ENCODE measurements at regions not wholly inside any gene's neighbourhood (a gene's known extent, or its start where the extent isn't known, plus 50 kb on each side); places are given as distances from the start of the nearest gene placed in this dataset.
A peak's percentile ranks its signal among the peaks of the same experiment; 100 is the strongest.

DNA sequence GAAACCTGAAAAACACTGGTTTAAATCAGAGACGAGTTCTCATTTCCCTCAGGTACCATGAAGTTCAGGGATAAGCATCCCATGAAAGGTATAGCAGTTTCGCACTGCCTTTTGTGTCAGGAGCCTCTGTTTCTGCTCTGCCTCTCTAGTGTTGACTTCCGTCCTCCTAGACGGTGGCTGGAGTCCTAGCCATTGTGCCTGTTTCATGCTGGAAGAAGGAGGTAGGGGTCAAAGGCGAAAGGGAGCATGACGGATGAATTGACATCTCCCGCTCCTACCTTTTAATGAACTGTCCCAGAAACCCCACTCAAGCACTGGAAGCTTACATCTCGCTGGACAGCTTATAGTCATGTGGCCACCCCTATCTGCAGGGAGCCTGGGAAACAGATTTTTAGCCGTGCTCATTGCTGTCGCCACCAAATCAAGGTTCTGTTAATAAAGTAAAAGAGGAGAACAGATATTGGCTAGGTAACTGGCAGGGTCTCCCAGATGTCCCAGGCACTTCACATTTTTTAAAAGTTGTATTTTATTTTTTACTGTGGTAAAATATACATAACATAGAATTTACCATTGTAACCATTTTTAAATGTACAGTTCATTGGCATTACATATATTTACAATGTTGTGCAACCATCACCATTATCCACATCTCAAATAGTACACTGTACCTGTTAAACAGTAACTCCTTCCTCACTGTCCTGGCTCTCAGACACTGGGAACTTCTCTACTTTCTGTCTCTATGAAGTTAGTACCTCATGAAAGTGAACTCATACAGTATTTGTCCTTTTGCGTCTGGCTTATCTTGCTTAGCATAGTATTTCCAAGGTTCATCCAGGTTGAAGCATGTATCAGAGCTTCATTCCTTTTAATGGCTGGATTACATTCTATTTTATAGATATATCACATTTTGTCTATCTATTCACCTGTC is 55.0 kb upstream of the CTLA4 start:
- Histone ChIP-seq H3K27me3 (ENCODE audit: control insufficient read depth, insufficient read depth, low read length) (no peaks in the 10 kb centered on the region), H3K36me3 (ENCODE audit: control insufficient read depth, insufficient read depth, low read length) (no peaks in the 10 kb centered on the region), H3K27ac (ENCODE audit: low read depth, low read length) (no peak overlapping the region), H3K4me1 (ENCODE audit: control insufficient read depth, insufficient read depth, low read length) (no peaks in the 10 kb centered on the region), H3K4me3 (ENCODE audit: low read depth, low read length) (no peak overlapping the region), H3K9me3 (ENCODE audit: control insufficient read depth, insufficient read depth, low read length) (no peaks in the 10 kb centered on the region)
- WGBS (ENCODE audit: insufficient coverage), result 67% methylated on average over 5 of the region's 11 CpGs
- no peak for DNase-seq (ENCODE audit: low read depth in 4 of 6, low spot score in 6 of 6)

DNA sequence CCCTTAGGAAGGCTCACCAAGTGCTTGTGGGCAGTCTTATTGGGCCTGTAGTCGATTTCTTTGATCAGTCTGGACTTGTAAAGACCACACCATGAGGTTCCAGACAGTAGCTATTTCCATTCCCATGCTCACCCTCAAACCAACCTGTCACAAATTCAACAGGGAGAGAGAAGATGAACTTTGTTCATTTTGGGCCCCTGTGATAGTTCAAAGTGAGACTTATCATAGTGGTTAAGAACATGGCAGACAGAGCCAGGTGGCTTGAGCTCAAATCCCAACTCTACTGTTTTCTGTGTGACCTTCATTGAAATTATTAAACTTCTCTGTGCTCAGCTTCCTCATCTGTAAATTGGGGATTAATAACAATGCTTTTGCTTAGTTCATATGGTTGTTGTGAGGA is 53.9 kb upstream of the CTLA4 start:
- Histone ChIP-seq H3K27me3 (ENCODE audit: control insufficient read depth, insufficient read depth, low read length) (no peaks in the 10 kb centered on the region), H3K4me3 (ENCODE audit: low read depth, low read length) (no peak overlapping the region), H3K9me3 (ENCODE audit: control insufficient read depth, insufficient read depth, low read length) (no peaks in the 10 kb centered on the region), H3K27ac (ENCODE audit: low read depth, low read length) (no peak overlapping the region), H3K4me1 (ENCODE audit: control insufficient read depth, insufficient read depth, low read length) (no peaks in the 10 kb centered on the region), H3K36me3 (ENCODE audit: control insufficient read depth, insufficient read depth, low read length) (no peaks in the 10 kb centered on the region)
- WGBS (ENCODE audit: insufficient coverage), result no CpG with 5 or more reads among the region's 1 CpG
- DNase-seq (ENCODE audit: low read depth in 4 of 6, low spot score in 6 of 6), result no peak

DNA sequence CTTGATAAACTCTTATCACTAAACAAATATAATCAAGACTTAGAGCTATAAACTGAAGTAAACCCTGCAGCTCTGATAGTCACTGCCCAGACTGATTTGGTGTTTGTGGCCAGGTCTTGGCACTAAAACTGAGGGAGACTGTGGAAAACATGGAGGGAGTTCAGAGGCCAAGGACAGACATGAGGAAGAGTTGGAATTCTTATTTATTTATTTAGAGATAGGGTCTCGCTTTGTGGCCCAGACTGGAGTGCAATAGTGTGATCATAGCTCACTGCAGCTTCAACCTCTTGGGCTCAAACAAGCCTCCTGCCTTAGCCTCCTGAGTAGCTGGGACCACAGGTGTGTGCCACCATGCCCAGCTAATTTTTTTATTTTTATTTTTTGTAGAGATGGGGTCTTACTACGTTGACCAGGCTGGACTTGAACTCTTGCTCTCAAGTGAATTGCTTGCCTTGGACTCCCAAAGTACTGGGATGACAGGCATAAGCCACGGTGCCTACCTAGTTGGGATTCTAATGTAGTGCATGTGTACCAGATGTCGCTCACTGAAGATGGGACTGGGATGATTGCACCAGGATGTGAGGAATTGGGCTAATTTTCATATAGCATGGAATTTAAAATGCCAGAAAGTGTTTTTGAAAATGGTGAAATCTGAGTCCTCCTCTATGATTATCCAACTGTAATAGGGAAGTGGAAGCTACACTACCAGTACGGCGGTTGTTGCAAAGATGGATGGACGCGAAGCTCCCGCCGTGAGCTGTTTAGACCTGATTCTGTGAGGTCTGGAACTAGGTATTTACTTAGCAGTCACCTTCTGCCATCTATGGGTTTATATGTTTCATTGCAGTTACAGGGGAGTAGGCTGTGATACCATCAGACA is 52.7 kb upstream of the CTLA4 start:
- no peaks in the 10 kb centered on the region for H3K27me3 ChIP-seq (ENCODE audit: control insufficient read depth, insufficient read depth, low read length)
- H3K27ac ChIP-seq (ENCODE audit: low read depth, low read length), result no peak overlapping the region
- H3K9me3 ChIP-seq (ENCODE audit: control insufficient read depth, insufficient read depth, low read length), result no peaks in the 10 kb centered on the region
- H3K36me3 ChIP-seq (ENCODE audit: control insufficient read depth, insufficient read depth, low read length), result no peaks in the 10 kb centered on the region
- no peak overlapping the region for H3K4me3 ChIP-seq (ENCODE audit: low read depth, low read length)
- H3K4me1 ChIP-seq (ENCODE audit: control insufficient read depth, insufficient read depth, low read length), result no peaks in the 10 kb centered on the region
- DNase-seq (ENCODE audit: low read depth in 4 of 6, low spot score in 6 of 6), result peak; percentile 13 to 95 (median 60)
- WGBS (ENCODE audit: insufficient coverage), result 72% methylated on average over 4 of the region's 10 CpGs

DNA sequence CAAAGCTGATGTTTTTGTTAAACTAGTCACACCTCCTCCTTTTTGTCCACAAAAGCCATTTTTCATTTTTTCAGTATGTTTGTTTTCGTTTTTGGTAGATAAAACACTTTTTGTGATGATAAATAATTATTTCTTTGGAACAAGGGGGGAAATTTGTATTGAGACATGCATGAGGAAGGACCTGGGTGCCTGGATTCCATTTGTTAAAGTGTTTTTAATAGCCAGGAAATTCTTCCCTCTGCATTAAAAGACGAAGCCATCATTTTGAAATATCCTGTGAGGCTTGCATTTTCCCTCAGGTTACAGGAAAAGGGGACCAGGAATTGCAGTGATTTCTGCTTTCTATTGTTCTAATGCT is 52.1 kb upstream of the CTLA4 start:
- Histone ChIP-seq H3K36me3 (ENCODE audit: control insufficient read depth, insufficient read depth, low read length) (no peaks in the 10 kb centered on the region), H3K9me3 (ENCODE audit: control insufficient read depth, insufficient read depth, low read length) (no peaks in the 10 kb centered on the region), H3K27me3 (ENCODE audit: control insufficient read depth, insufficient read depth, low read length) (no peaks in the 10 kb centered on the region), H3K4me3 (ENCODE audit: low read depth, low read length) (no peak overlapping the region), H3K27ac (ENCODE audit: low read depth, low read length) (no peak overlapping the region), H3K4me1 (ENCODE audit: control insufficient read depth, insufficient read depth, low read length) (no peaks in the 10 kb centered on the region)
- no CpG with 5 or more reads among the region's 2 CpGs for WGBS (ENCODE audit: insufficient coverage)
- peak in 1 of 6 donors; percentile 21 for DNase-seq (ENCODE audit: low read depth in 4 of 6, low spot score in 6 of 6)

DNA sequence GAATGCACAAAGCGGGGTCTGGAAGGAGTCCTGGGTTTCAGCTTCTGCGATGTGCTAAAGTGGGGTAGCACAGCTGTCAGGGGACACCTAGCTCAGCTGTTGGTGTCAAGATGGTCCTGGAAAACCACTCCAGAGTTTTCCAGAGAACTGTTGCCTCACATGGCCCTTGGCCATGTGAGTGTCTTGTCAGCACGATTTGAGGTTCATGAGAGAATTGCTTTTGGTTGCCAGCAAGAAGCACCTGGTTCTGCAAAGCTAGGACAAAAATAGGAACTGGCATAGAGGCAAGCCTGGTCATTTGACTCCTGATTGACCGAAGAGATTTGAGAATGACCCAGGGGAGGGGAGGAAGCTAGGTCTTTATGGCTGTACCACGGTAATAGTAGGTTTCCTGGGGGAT is 50.4 kb upstream of the CTLA4 start:
- 69% methylated on average over 5 of the region's 5 CpGs for WGBS (ENCODE audit: insufficient coverage)
- Histone ChIP-seq H3K27ac (ENCODE audit: low read depth, low read length) (no peak overlapping the region), H3K4me3 (ENCODE audit: low read depth, low read length) (no peak overlapping the region)

More for the DNA sequence above, 50.4 kb upstream of the CTLA4 start:
- Histone ChIP-seq H3K36me3 (ENCODE audit: control insufficient read depth, insufficient read depth, low read length) (no peaks in the 10 kb centered on the region), H3K27me3 (ENCODE audit: control insufficient read depth, insufficient read depth, low read length) (no peaks in the 10 kb centered on the region), H3K9me3 (ENCODE audit: control insufficient read depth, insufficient read depth, low read length) (no peaks in the 10 kb centered on the region), H3K4me1 (ENCODE audit: control insufficient read depth, insufficient read depth, low read length) (no peaks in the 10 kb centered on the region)
- DNase-seq (ENCODE audit: low read depth in 4 of 6, low spot score in 6 of 6), result no peak

Data from spinal cord (tissue), 9 donors.